SK-N-SH treated with all-trans-retinoic acid at 6 μM for 48 hours (cell line): ENCODE measurements at regions not wholly inside any gene's neighbourhood (a gene's known extent, or its start where the extent isn't known, plus 50 kb on each side); places are given as distances from the start of the nearest gene placed in this dataset.

ENCODE experiments used
- ATAC-seq: fragments of 200-7000 bp; cut with Tn5 transposase; 3 replicates; pipeline ENCODE4 v1.9.1; 2020; ENCODE audit warnings: mild to moderate bottlenecking, moderate library complexity
- BACH2 ChIP-seq: fragments of 250-450 bp; sonication (Bioruptor Pico); IDR thresholded peaks from 2 replicates; pipeline ENCODE4 v1.9.0; 2021; ENCODE audit warnings: mild to moderate bottlenecking, borderline replicate concordance
- CREB5 ChIP-seq: fragments of 250-450 bp; sonication (Bioruptor Pico); IDR thresholded peaks from 2 replicates; pipeline ENCODE4 v1.5.1; 2020; ENCODE audit warnings: low read depth, mild to moderate bottlenecking, moderate library complexity
- CSDC2 ChIP-seq: fragments of 250-450 bp; sonication (Bioruptor Pico); IDR thresholded peaks from 2 replicates; pipeline ENCODE4 v1.5.0; 2020; ENCODE audit warnings: mild to moderate bottlenecking, moderate library complexity
- CSRNP3 ChIP-seq: fragments of 250-450 bp; sonication (Bioruptor Pico); IDR thresholded peaks from 2 replicates; pipeline ENCODE4 v1.5.1; 2021; ENCODE audit warnings: mild to moderate bottlenecking, moderate library complexity
- ESRRG ChIP-seq: fragments of 250-450 bp; sonication (Bioruptor Pico); IDR thresholded peaks from 2 replicates; pipeline ENCODE4 v1.6.1; 2021; ENCODE audit warnings: mild to moderate bottlenecking
- GLIS3 ChIP-seq: fragments of 250-450 bp; sonication (Bioruptor Pico); IDR thresholded peaks from 2 replicates; pipeline ENCODE4 v1.5.0; 2020; ENCODE audit warnings: mild to moderate bottlenecking, moderate library complexity
- ISL1 ChIP-seq: fragments of 250-450 bp; sonication (Bioruptor Pico); IDR thresholded peaks from 2 replicates; pipeline ENCODE4 v2.1.2; 2022; ENCODE audit warnings: mild to moderate bottlenecking, moderate library complexity
- OSR1 ChIP-seq: fragments of 250-450 bp; sonication (Bioruptor Pico); IDR thresholded peaks from 2 replicates; pipeline ENCODE4 v1.8.0; 2022; ENCODE audit warnings: moderate library complexity, mild to moderate bottlenecking, inconsistent platforms
- PATZ1 ChIP-seq: fragments of 250-450 bp; sonication (Bioruptor Pico); IDR thresholded peaks from 2 replicates; pipeline ENCODE4 v1.8.0; 2020; ENCODE audit warnings: mild to moderate bottlenecking, moderate library complexity, borderline replicate concordance
- POU6F1 ChIP-seq: fragments of 250-450 bp; sonication (Bioruptor Pico); IDR thresholded peaks from 2 replicates; pipeline ENCODE4 v1.8.0; 2021; ENCODE audit warnings: low read depth, mild to moderate bottlenecking, moderate library complexity, borderline replicate concordance
- PPARA ChIP-seq: fragments of 250-450 bp; sonication (Bioruptor Pico); IDR thresholded peaks from 2 replicates; pipeline ENCODE4 v1.5.0; 2020; ENCODE audit warnings: mild to moderate bottlenecking, borderline replicate concordance
- RARB ChIP-seq: fragments of 250-450 bp; sonication (Bioruptor Pico); IDR thresholded peaks from 2 replicates; pipeline ENCODE4 v1.8.0; 2021; ENCODE audit warnings: mild to moderate bottlenecking, moderate library complexity
- SNAI2 ChIP-seq: fragments of 250-450 bp; sonication (Bioruptor Pico); IDR thresholded peaks from 2 replicates; pipeline ENCODE4 v1.5.0; 2020; ENCODE audit warnings: mild to moderate bottlenecking, moderate library complexity
- TCF4 ChIP-seq: fragments of 250-450 bp; sonication (Bioruptor Pico); IDR thresholded peaks from 2 replicates; pipeline ENCODE4 v1.8.0; 2021; ENCODE audit warnings: mild to moderate bottlenecking, moderate library complexity, borderline replicate concordance
- TOX ChIP-seq: fragments of 250-450 bp; sonication (Bioruptor Pico); IDR thresholded peaks from 2 replicates; pipeline ENCODE4 v1.8.0; 2021; ENCODE audit warnings: mild to moderate bottlenecking, moderate library complexity, borderline replicate concordance
- TSHZ2 ChIP-seq: fragments of 250-450 bp; sonication (Bioruptor Pico); IDR thresholded peaks from 2 replicates; pipeline ENCODE4 v1.5.0; 2020; ENCODE audit warnings: mild to moderate bottlenecking, moderate library complexity
- ZC3H10 ChIP-seq: fragments of 250-450 bp; sonication (Bioruptor Pico); IDR thresholded peaks from 2 replicates; pipeline ENCODE4 v1.5.1; 2021; ENCODE audit warnings: mild to moderate bottlenecking, moderate library complexity
- ZFP3 ChIP-seq: fragments of 250-450 bp; sonication (Bioruptor Pico); IDR thresholded peaks from 2 replicates; pipeline ENCODE4 v1.5.0; 2020; ENCODE audit warnings: mild to moderate bottlenecking, moderate library complexity
- ZFP30 ChIP-seq: fragments of 450-650 bp; formaldehyde crosslinking; IDR thresholded peaks from 2 replicates; pipeline ENCODE4 v1.5.0; 2022; ENCODE audit warnings: mild to moderate bottlenecking, moderate library complexity
- ZNF565 ChIP-seq: fragments of 450-650 bp; formaldehyde crosslinking; conservative IDR thresholded peaks from 2 replicates; pipeline ENCODE4 v1.5.0; 2020; ENCODE audit warnings: low read depth, mild to moderate bottlenecking, moderate library complexity
- ZNF70 ChIP-seq: fragments of 450-650 bp; formaldehyde crosslinking; IDR thresholded peaks from 2 replicates; pipeline ENCODE4 v1.5.0; 2020; ENCODE audit warnings: mild to moderate bottlenecking, moderate library complexity
- ZNF8 ChIP-seq: fragments of 450-650 bp; formaldehyde crosslinking; IDR thresholded peaks from 2 replicates; pipeline ENCODE4 v1.5.0; 2020; ENCODE audit warnings: mild to moderate bottlenecking, moderate library complexity

GRCh38 chr12:25904442-25904841 lies 54.0 kb upstream of the RASSF8 start:
- peak; percentile 40; the same call in 1 of the 3 replicates for ATAC-seq
- TF ChIP-seq TSHZ2 (CRISPR knock-in tag) (no peak), CSRNP3 (CRISPR knock-in tag) (no peak), SNAI2 (CRISPR knock-in tag) (no peak), CSDC2 (CRISPR knock-in tag) (no peak), ZC3H10 (CRISPR knock-in tag) (no peak), ISL1 (CRISPR knock-in tag) (no peak), CREB5 (CRISPR knock-in tag) (no peak), ZFP30 (CRISPR knock-in tag) (no peak), OSR1 (CRISPR knock-in tag) (no peak), TCF4 (no peak), GLIS3 (CRISPR knock-in tag) (no peak), POU6F1 (CRISPR knock-in tag) (no peak), TOX (CRISPR knock-in tag) (no peak), ESRRG (CRISPR knock-in tag) (no peak), ZFP3 (CRISPR knock-in tag) (no peak), ZNF8 (no peak), BACH2 (CRISPR knock-in tag) (no peak)

- no peak for ATAC-seq
- TF ChIP-seq PPARA = no peak
- no peak for TF ChIP-seq BACH2 (CRISPR knock-in tag)
- no peak for TF ChIP-seq TSHZ2 (CRISPR knock-in tag)
- no peak for TF ChIP-seq OSR1 (CRISPR knock-in tag)
- TF ChIP-seq ZNF70 = no peak
- no peak for TF ChIP-seq ZNF565 (CRISPR knock-in tag)
- TF ChIP-seq SNAI2 (CRISPR knock-in tag) = no peak
- TF ChIP-seq TCF4 = no peak
- no peak for TF ChIP-seq POU6F1 (CRISPR knock-in tag)
- TF ChIP-seq ZNF8 = no peak
- no peak for TF ChIP-seq RARB (CRISPR knock-in tag)
- no peak for TF ChIP-seq CREB5 (CRISPR knock-in tag)
- no peak for TF ChIP-seq GLIS3 (CRISPR knock-in tag)
- no peak for TF ChIP-seq ISL1 (CRISPR knock-in tag)
- no peak for TF ChIP-seq ZFP30 (CRISPR knock-in tag)
- TF ChIP-seq ESRRG (CRISPR knock-in tag) = no peak
- no peak for TF ChIP-seq PATZ1 (CRISPR knock-in tag)
- no peak for TF ChIP-seq ZFP3 (CRISPR knock-in tag)
- TF ChIP-seq, all 23 proteins: peak for 0
Observed at GRCh38 chr12:25906651-25907340, 51.7 kb upstream of the RASSF8 start.
